Heart right ventricle (tissue), 16 donors: ENCODE measurements at regions not wholly inside any gene's neighbourhood (a gene's known extent, or its start where the extent isn't known, plus 50 kb on each side); places are given as distances from the start of the nearest gene placed in this dataset.
"Not testable (repeated sequence)": the region's sequence is repeated elsewhere in the genome, so short reads cannot be mapped to it uniquely, and the experiment has no call there.

Experiments
- ATAC-seq, 8 donors: fragments of 200-7000 bp; cut with Tn5 transposase; one replicate each; pipeline ENCODE4 v1.9.1; 2020; ENCODE audit warnings: mild to moderate bottlenecking in 8 of 8, moderate library complexity in 8 of 8, moderate number of reproducible peaks in 1 of 8
- DNase-seq, 2 donors: peaks; one replicate each; pipeline ENCODE4 v3.0.0-alpha.2; 2020
- H3K27ac ChIP-seq, 10 donors: fragments of 200-600 bp; sonication (generic) in 2 of 10; one replicate each; pipeline versions ENCODE4 v1.5.0 to v1.8.0; 2020 to 2022; ENCODE audit warnings: mild to moderate bottlenecking in 3 of 10
- H3K27me3 ChIP-seq, 7 donors: fragments of 200-600 bp; one replicate each; pipeline ENCODE4 v1.8.0; 2021 to 2022; ENCODE audit warnings: mild to moderate bottlenecking in 2 of 7
- H3K36me3 ChIP-seq, 9 donors: fragments of 200-600 bp; sonication (generic) in 1 of 9; one replicate each; pipeline versions ENCODE4 v1.5.0 to v1.8.0; 2020 to 2022; ENCODE audit warnings: mild to moderate bottlenecking in 2 of 9
- H3K4me1 ChIP-seq, 9 donors: fragments of 200-600 bp; sonication (generic) in 1 of 9; one replicate each; pipeline versions ENCODE4 v1.5.0 to v1.8.0; 2020 to 2022; ENCODE audit warnings: mild to moderate bottlenecking in 4 of 9
- H3K4me3 ChIP-seq, 10 donors: fragments of 200-600 bp; sonication (generic) in 2 of 10; one replicate each; pipeline versions ENCODE4 v1.5.0 to v1.8.0; 2020 to 2022; ENCODE audit warnings: mild to moderate bottlenecking in 7 of 10, moderate library complexity in 2 of 10
- H3K9me3 ChIP-seq, 11 donors: fragments of 200-600 bp in 10 of 11; sonication (generic) in 2 of 11; one replicate each; pipeline versions ENCODE4 v1.5.0 to v1.8.0; 2013 to 2022; ENCODE audit warnings: mild to moderate bottlenecking in 2 of 11, control low read depth in 1 of 11, moderate library complexity in 1 of 11
- CTCF ChIP-seq, 9 donors: fragments of 200-600 bp; sonication (generic) in 2 of 9; IDR thresholded peaks; one replicate each; pipeline versions ENCODE4 v1.5.0 to v1.8.0; 2021 to 2022; ENCODE audit warnings: antibody characterized with exemption in 9 of 9, mild to moderate bottlenecking in 5 of 9, moderate library complexity in 1 of 9
- whole genome bisulfite sequencing, 2 donors: extraction: QIAGEN DNeasy Blood & Tissue Kit; methylation state at CpG; one replicate each; pipeline ENCODE4 v1.1.7; 2013; ENCODE audit warnings: inconsistent platforms in 1 of 2; 5-methylcytosine and 5-hydroxymethylcytosine counted together
- intact Hi-C, 10 donors: fragments of 100-400 bp; cut with DNase I; formaldehyde crosslinking; loops; one replicate each; pipeline versions ENCODE4 v1.11.1 to v1.14.2; 2022
- donor health status: Arrhythmogenic right ventricular cardiomyopathy.
- donor health status: ischemic (EF 13 %, LVEDD 7.1; RV severe dilation, severe dysfunction).
- donor health status: healthy with polysubstance abuse.
- donor health status: DM: no; HTN: yes; CAD: no.
- donor health status: DM: no; HTN: no; CAD: no.
- donor health status: ischemic (EF 25% LVEDD 6.9; RV normal size, moderate dysfunction).
- donor health status: ischemic (EF 25% LVEDD 5.7; RV mildly dilated, moderate dysfunction).
- donor health status: healthy.
- donor health status: DM: yes; HTN: yes; CAD: no.
- donor health status: Ischemic cardiomyopathy.
- donor health status: ischemic (EF 35%, LVEDD 5.7; RV mildly dilated, moderate dysfunction).
- donor health status: nonischemic (EF 11% LVEDD 7.7; RV severe dilation, severe dysfunction).
- donor health status: DM: yes; HTN: yes; CAD: no.
- donor health status: PGD.
- donor health status: ischemic (EF 29% LVEDD 5.4; RV normal size, mild dysfunction).
- donor health status: nonischemic (EF 23%, LVEDD 6.1; RV moderate dilation, normal function).

GRCh38 chr5:60066502-60066901, 173.0 kb upstream of the PDE4D start:
- no peak for TF ChIP-seq CTCF (IDR thresholded peaks at IDR 0.05)
- peaks cover 0 to 37% (median 0%) of the 10 kb centered on the region in 11 donors for H3K9me3 ChIP-seq
- intact Hi-C loops = no loop called here
- 38 to 44% methylated on average over 2 of the region's 2 CpGs for WGBS, 2 donors
- H3K4me1 ChIP-seq = no peaks in the 10 kb centered on the region
- no peak overlapping the region for H3K27ac ChIP-seq
- ATAC-seq (no peak), DNase-seq (no peak)
- no peak overlapping the region for H3K4me3 ChIP-seq
- H3K36me3 ChIP-seq = no peaks in the 10 kb centered on the region
- no peaks in the 10 kb centered on the region for H3K27me3 ChIP-seq

GRCh38 chr5:60060389-60060788, 166.9 kb upstream of the PDE4D start:
- ATAC-seq (no peak), DNase-seq (no peak)
- intact Hi-C loops = no loop called here
- Histone ChIP-seq H3K27me3 (no peaks in the 10 kb centered on the region), H3K27ac (no peak overlapping the region), H3K4me1 (no peaks in the 10 kb centered on the region), H3K4me3 (no peak overlapping the region), H3K9me3 (peaks cover 0 to 9% (median 0%) of the 10 kb centered on the region in 11 donors), H3K36me3 (no peaks in the 10 kb centered on the region)
- TF ChIP-seq CTCF (IDR thresholded peaks at IDR 0.05) = no peak

- Histone ChIP-seq H3K36me3 (no peaks in the 10 kb centered on the region), H3K9me3 (peaks cover 0 to 25% (median 0%) of the 10 kb centered on the region in 11 donors), H3K4me1 (no peaks in the 10 kb centered on the region), H3K4me3 (no peak overlapping the region), H3K27ac (no peak overlapping the region), H3K27me3 (no peaks in the 10 kb centered on the region)
- WGBS, 2 donors = 65 to 71% methylated on average over 4 of the region's 4 CpGs
- ATAC-seq (no peak), DNase-seq (no peak)
- no peak for TF ChIP-seq CTCF (IDR thresholded peaks at IDR 0.05)
- intact Hi-C loops = no loop called here
These were observed 162.7 kb upstream of the PDE4D start for GRCh38 chr5:60056191-60056590.

- intact Hi-C loops = no loop called here
- no peaks in the 10 kb centered on the region for H3K27me3 ChIP-seq
- ATAC-seq (no peak), DNase-seq (no peak)
- no peak overlapping the region for H3K27ac ChIP-seq
- no peak for TF ChIP-seq CTCF (IDR thresholded peaks at IDR 0.05)
- H3K4me3 ChIP-seq = no peak overlapping the region
- H3K36me3 ChIP-seq = no peaks in the 10 kb centered on the region
- H3K4me1 ChIP-seq = no peaks in the 10 kb centered on the region
- H3K9me3 ChIP-seq = peaks cover 0 to 35% (median 0%) of the 10 kb centered on the region in 11 donors
These were observed 161.6 kb upstream of the PDE4D start for GRCh38 chr5:60055168-60055567.

- DNase-seq, H3K4me1 ChIP-seq, H3K27me3 ChIP-seq, intact Hi-C loops, H3K27ac ChIP-seq, H3K9me3 ChIP-seq, H3K4me3 ChIP-seq, H3K36me3 ChIP-seq, ATAC-seq: not testable (repeated sequence)
- 54 to 55% methylated on average over 6 of the region's 6 CpGs for WGBS, 2 donors
These were observed 148.6 kb upstream of the PDE4D start for GRCh38 chr5:60041996-60042664.

- WGBS, 2 donors = 89 to 90% methylated on average over 8 of the region's 8 CpGs
- H3K27me3 ChIP-seq, H3K4me3 ChIP-seq, H3K4me1 ChIP-seq, intact Hi-C loops, DNase-seq, H3K9me3 ChIP-seq, ATAC-seq, H3K27ac ChIP-seq, H3K36me3 ChIP-seq: not testable (repeated sequence)
These were observed 148.0 kb upstream of the PDE4D start for GRCh38 chr5:60041508-60041907.
